ENCODE measurements at regions not wholly inside any gene's neighbourhood (a gene's known extent, or its start where the extent isn't known, plus 50 kb on each side); places are given as distances from the start of the nearest gene placed in this dataset.

DNA sequence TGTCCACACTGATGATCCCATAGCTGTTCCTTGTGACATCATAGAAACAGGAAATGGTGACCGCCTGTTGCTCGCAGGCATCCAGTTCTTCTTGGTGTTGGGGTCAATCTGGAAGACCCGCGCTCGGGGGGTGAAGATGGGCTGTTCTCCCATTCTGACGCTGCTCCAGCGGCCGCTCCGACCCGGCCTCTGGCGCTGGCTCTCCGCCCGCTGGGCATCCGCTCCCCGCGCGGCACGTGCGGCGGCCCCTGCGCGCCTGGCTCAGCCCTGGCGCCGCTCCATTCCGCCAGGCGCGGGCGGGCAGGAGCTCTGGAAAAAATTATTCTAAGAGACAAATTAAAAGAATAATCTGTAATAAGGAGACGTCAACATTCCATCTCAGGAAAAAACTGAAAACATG, 761.1 kb downstream of the TMEM121 start:
- TF ChIP-seq TOX (CRISPR knock-in tag; IDR thresholded peaks at IDR 0.05; ENCODE audit: borderline replicate concordance): no peak
- TF ChIP-seq RARB (CRISPR knock-in tag; IDR thresholded peaks at IDR 0.05): no peak
- TF ChIP-seq ZNF565 (CRISPR knock-in tag; conservative IDR thresholded peaks at IDR 0.05; ENCODE audit: low read depth): no peak
- TF ChIP-seq ZFP30 (CRISPR knock-in tag; IDR thresholded peaks at IDR 0.05): no peak
- TF ChIP-seq, protein P1, sequence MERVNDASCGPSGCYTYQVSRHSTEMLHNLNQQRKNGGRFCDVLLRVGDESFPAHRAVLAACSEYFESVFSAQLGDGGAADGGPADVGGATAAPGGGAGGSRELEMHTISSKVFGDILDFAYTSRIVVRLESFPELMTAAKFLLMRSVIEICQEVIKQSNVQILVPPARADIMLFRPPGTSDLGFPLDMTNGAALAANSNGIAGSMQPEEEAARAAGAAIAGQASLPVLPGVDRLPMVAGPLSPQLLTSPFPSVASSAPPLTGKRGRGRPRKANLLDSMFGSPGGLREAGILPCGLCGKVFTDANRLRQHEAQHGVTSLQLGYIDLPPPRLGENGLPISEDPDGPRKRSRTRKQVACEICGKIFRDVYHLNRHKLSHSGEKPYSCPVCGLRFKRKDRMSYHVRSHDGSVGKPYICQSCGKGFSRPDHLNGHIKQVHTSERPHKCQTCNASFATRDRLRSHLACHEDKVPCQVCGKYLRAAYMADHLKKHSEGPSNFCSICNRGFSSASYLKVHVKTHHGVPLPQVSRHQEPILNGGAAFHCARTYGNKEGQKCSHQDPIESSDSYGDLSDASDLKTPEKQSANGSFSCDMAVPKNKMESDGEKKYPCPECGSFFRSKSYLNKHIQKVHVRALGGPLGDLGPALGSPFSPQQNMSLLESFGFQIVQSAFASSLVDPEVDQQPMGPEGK (CRISPR knock-in tag; IDR thresholded peaks at IDR 0.05; ENCODE audit: borderline replicate concordance): no peak
- TF ChIP-seq ZC3H10 (CRISPR knock-in tag; IDR thresholded peaks at IDR 0.05): no peak
- TF ChIP-seq, protein P2, sequence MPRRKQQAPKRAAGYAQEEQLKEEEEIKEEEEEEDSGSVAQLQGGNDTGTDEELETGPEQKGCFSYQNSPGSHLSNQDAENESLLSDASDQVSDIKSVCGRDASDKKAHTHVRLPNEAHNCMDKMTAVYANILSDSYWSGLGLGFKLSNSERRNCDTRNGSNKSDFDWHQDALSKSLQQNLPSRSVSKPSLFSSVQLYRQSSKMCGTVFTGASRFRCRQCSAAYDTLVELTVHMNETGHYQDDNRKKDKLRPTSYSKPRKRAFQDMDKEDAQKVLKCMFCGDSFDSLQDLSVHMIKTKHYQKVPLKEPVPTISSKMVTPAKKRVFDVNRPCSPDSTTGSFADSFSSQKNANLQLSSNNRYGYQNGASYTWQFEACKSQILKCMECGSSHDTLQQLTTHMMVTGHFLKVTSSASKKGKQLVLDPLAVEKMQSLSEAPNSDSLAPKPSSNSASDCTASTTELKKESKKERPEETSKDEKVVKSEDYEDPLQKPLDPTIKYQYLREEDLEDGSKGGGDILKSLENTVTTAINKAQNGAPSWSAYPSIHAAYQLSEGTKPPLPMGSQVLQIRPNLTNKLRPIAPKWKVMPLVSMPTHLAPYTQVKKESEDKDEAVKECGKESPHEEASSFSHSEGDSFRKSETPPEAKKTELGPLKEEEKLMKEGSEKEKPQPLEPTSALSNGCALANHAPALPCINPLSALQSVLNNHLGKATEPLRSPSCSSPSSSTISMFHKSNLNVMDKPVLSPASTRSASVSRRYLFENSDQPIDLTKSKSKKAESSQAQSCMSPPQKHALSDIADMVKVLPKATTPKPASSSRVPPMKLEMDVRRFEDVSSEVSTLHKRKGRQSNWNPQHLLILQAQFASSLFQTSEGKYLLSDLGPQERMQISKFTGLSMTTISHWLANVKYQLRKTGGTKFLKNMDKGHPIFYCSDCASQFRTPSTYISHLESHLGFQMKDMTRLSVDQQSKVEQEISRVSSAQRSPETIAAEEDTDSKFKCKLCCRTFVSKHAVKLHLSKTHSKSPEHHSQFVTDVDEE (CRISPR knock-in tag; IDR thresholded peaks at IDR 0.05): no peak
- TF ChIP-seq BACH2 (CRISPR knock-in tag; IDR thresholded peaks at IDR 0.05; ENCODE audit: borderline replicate concordance): no peak
- TF ChIP-seq ISL1 (CRISPR knock-in tag; IDR thresholded peaks at IDR 0.05): no peak
- no peak for TF ChIP-seq ESRRG (CRISPR knock-in tag; IDR thresholded peaks at IDR 0.05)
- TF ChIP-seq, protein P3, sequence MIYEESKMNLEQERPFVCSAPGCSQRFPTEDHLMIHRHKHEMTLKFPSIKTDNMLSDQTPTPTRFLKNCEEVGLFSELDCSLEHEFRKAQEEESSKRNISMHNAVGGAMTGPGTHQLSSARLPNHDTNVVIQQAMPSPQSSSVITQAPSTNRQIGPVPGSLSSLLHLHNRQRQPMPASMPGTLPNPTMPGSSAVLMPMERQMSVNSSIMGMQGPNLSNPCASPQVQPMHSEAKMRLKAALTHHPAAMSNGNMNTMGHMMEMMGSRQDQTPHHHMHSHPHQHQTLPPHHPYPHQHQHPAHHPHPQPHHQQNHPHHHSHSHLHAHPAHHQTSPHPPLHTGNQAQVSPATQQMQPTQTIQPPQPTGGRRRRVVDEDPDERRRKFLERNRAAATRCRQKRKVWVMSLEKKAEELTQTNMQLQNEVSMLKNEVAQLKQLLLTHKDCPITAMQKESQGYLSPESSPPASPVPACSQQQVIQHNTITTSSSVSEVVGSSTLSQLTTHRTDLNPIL (CRISPR knock-in tag; IDR thresholded peaks at IDR 0.05; ENCODE audit: low read depth): no peak
